GM12891 (cell line): ENCODE measurements at regions not wholly inside any gene's neighbourhood (a gene's known extent, or its start where the extent isn't known, plus 50 kb on each side); places are given as distances from the start of the nearest gene placed in this dataset.
"Not testable (repeated sequence)": the region's sequence is repeated elsewhere in the genome, so short reads cannot be mapped to it uniquely, and the experiment has no call there.

Source experiments
- DNase-seq: peaks from one replicate; pipeline ENCODE4 v3.0.0; 2011; ENCODE audit warnings: low spot score; ENCODE audit not compliant: insufficient read length
- FAIRE-seq: peaks from 2 replicates; lab custom pipeline; 2011; peaks lifted over from hg19 to GRCh38; lab: Jason Lieb, UNC
- PAX5 ChIP-seq: IDR thresholded peaks from 2 replicates; pipeline ENCODE4 v1.6.1; 2011; ENCODE audit warnings: low read length, moderate library complexity, mild to moderate bottlenecking; ENCODE audit not compliant: insufficient read depth, severe bottlenecking
- POLR2A ChIP-seq: IDR thresholded peaks from 2 replicates; pipeline ENCODE4 v1.6.1; 2011; ENCODE audit warnings: low read depth, low read length, control low read depth
- POLR2AphosphoS5 ChIP-seq: IDR thresholded peaks from 2 replicates; pipeline ENCODE4 v1.6.1; 2011; ENCODE audit warnings: low read depth, low read length, control low read depth
- POU2F2 ChIP-seq: IDR thresholded peaks from 2 replicates; pipeline ENCODE4 v1.6.1; 2011; ENCODE audit warnings: low read depth, mild to moderate bottlenecking, control low read depth, low read length, moderate library complexity
- SPI1 ChIP-seq: IDR thresholded peaks from 2 replicates; pipeline ENCODE4 v1.6.1; 2011; ENCODE audit warnings: low read depth, low read length, control low read depth
- TAF1 ChIP-seq: IDR thresholded peaks from 2 replicates; pipeline ENCODE4 v1.6.1; 2011; ENCODE audit warnings: low read depth, low read length, control low read depth

- DNase-seq: no peak
- TF ChIP-seq POU2F2 (no peak), POLR2A (no peak), POLR2AphosphoS5 (no peak)
- no peak for FAIRE-seq
Measured at GRCh38 chr16:64352246-64352645, 769.6 kb downstream of the CDH11 start.

GRCh38 chr16:64351121-64351520 lies 770.7 kb downstream of the CDH11 start:
- TF ChIP-seq POLR2AphosphoS5 (no peak), POLR2A (no peak), POU2F2 (no peak), PAX5 (no peak)
- no peak for FAIRE-seq
- no peak for DNase-seq

- TF ChIP-seq SPI1: no peak
- TF ChIP-seq PAX5: no peak
- no peak for FAIRE-seq
- no peak for DNase-seq
Measured at GRCh38 chr16:64346080-64346479, 775.8 kb downstream of the CDH11 start.

- no peak for TF ChIP-seq POLR2AphosphoS5
- TF ChIP-seq TAF1: no peak
- no peak for TF ChIP-seq POU2F2
- no peak for TF ChIP-seq PAX5
- no peak for TF ChIP-seq SPI1
- no peak for TF ChIP-seq POLR2A
- DNase-seq (no peak), FAIRE-seq (no peak)
Measured at GRCh38 chr16:64345142-64345541, 776.7 kb downstream of the CDH11 start.

GRCh38 chr16:64343820-64344443 lies 777.9 kb downstream of the CDH11 start:
- FAIRE-seq, DNase-seq: not testable (repeated sequence)

GRCh38 chr16:64343061-64343819 lies 778.6 kb downstream of the CDH11 start:
- no peak for DNase-seq
- no peak for FAIRE-seq
- TF ChIP-seq TAF1 (no peak), POU2F2 (no peak), PAX5 (no peak), POLR2A (no peak), SPI1 (no peak), POLR2AphosphoS5 (no peak)

GRCh38 chr16:64341336-64341735 lies 780.5 kb downstream of the CDH11 start:
- FAIRE-seq, DNase-seq: not testable (repeated sequence)

GRCh38 chr16:64339052-64339770 lies 782.7 kb downstream of the CDH11 start:
- FAIRE-seq: no peak
- no peak for DNase-seq
- TF ChIP-seq POLR2AphosphoS5 (no peak), POU2F2 (no peak), SPI1 (no peak), TAF1 (no peak), PAX5 (no peak), POLR2A (no peak)

GRCh38 chr16:64321881-64322280 lies 800.0 kb downstream of the CDH11 start:
- no peak for TF ChIP-seq PAX5
- no peak for TF ChIP-seq TAF1
- TF ChIP-seq SPI1: no peak
- no peak for DNase-seq
- no peak for FAIRE-seq

GRCh38 chr16:64321066-64321465 lies 800.8 kb downstream of the CDH11 start:
- FAIRE-seq (no peak), DNase-seq (no peak)
- no peak for TF ChIP-seq TAF1
- TF ChIP-seq PAX5: no peak
- no peak for TF ChIP-seq SPI1
- TF ChIP-seq POLR2AphosphoS5: no peak
- TF ChIP-seq POLR2A: no peak
- TF ChIP-seq POU2F2: no peak
